ENCODE measurements at regions not wholly inside any gene's neighbourhood (a gene's known extent, or its start where the extent isn't known, plus 50 kb on each side); places are given as distances from the start of the nearest gene placed in this dataset.

DNA sequence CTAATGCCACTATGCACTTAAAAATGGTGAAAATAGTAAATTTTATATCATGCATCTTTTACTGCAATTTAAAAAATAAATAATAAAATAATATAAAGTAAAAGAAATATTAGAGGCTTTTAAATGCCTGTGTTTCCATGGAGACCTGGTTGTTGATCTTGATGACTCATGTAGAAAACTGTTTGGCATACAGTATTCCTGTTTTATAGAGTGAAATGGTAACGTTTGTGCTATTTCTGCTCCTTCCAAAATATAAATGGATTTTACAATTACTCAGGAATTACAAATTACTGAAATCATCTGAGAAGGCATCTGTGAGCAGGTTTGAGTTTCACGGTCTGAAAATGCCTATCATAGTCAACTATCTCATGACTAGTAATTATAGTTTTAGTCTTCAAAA, 98.4 kb upstream of the USP25 start:
- TF ChIP-seq, protein P1, sequence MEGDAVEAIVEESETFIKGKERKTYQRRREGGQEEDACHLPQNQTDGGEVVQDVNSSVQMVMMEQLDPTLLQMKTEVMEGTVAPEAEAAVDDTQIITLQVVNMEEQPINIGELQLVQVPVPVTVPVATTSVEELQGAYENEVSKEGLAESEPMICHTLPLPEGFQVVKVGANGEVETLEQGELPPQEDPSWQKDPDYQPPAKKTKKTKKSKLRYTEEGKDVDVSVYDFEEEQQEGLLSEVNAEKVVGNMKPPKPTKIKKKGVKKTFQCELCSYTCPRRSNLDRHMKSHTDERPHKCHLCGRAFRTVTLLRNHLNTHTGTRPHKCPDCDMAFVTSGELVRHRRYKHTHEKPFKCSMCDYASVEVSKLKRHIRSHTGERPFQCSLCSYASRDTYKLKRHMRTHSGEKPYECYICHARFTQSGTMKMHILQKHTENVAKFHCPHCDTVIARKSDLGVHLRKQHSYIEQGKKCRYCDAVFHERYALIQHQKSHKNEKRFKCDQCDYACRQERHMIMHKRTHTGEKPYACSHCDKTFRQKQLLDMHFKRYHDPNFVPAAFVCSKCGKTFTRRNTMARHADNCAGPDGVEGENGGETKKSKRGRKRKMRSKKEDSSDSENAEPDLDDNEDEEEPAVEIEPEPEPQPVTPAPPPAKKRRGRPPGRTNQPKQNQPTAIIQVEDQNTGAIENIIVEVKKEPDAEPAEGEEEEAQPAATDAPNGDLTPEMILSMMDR (IDR thresholded peaks at IDR 0.05), result no peak
- no peak for TF ChIP-seq EZH2 (IDR thresholded peaks at IDR 0.05)

Data from neural progenitor cell (in vitro differentiated cells).